ENCODE measurements at regions not wholly inside any gene's neighbourhood (a gene's known extent, or its start where the extent isn't known, plus 50 kb on each side); places are given as distances from the start of the nearest gene placed in this dataset.
"Not testable (repeated sequence)": the region's sequence is repeated elsewhere in the genome, so short reads cannot be mapped to it uniquely, and the experiment has no call there.

DNA sequence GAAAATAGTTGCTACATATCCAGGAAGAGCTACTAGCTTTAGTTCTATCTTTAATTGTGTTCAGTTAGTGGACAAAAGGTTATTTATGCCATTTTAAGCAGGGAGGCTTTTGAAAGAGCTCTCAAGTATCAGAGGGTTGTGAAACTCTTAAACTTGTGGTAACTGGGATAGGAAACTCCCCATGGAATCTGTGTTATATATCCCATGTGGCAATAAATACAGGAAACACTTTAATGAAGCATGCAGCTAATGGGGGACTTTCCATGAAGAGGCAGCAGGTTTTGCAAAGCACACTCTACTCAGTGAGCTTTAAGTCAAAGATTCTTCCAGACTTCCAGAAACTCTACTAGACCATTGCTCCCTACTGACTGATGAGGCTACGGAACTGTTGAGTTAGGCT lies 805.0 kb upstream of the C9orf72 start:
- DNase-seq: no peak

DNA sequence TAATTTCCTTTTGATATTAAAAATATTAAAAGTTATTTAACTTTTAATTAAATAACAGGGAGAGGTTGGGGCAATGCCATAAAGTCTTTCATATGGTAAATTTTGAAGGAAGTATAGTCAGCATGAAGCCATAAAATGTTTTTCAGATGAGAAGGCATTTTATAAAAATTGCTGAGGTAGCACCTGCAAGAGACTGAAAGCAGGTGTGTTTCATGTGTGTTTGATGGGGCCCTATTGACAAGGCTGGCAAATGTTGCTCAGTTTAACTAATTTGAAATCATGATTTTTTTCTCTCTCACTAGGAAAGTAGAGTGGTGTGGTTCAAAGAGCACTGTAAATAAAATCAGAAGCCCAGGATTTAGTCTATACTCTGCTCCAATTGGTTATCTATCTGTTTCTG lies 805.8 kb upstream of the C9orf72 start:
- DNase-seq: no peak

GRCh38 chr9:28389411-28389810 lies 816.1 kb upstream of the C9orf72 start:
- DNase-seq: no peak

GRCh38 chr9:28394774-28395173 lies 821.5 kb upstream of the C9orf72 start:
- DNase-seq: no peak

DNA sequence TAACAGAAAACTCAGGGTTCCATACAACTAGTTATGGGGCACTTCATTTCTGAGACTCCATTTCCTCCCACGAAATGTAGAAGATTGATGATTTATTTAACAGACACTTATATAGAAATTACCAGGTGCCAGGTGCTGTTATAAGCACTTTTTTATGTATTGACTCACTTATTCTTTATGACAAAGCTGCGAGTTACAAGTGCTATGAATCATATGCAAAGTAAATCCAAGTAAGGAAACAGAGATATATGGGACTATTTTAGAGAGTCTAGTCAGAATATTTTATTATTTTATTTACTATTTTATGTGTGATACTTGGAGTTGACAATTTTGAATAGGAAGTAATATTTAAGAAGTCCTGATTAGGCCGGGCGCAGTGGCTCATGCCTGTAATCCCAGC lies 822.8 kb upstream of the C9orf72 start:
- DNase-seq: no peak

DNA sequence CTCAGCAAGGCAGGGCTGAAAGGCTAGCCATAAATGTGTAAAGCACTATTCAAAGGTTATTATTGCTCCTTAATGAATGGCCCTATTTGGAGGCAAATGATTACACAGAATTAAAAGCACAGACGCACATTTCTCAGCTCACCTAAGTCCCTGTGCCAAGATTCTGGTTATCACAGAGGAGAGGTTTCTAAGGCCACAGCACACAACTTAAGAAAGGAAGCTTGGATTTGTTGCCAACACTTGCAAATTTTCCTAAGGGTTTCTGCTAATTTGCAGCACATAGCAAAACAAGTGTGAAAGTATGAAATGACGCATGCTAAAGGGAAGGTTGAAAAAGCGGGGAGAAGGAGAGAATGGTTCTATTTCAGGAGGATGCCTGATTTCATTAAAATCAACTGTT lies 834.1 kb upstream of the C9orf72 start:
- no peak for DNase-seq

DNA sequence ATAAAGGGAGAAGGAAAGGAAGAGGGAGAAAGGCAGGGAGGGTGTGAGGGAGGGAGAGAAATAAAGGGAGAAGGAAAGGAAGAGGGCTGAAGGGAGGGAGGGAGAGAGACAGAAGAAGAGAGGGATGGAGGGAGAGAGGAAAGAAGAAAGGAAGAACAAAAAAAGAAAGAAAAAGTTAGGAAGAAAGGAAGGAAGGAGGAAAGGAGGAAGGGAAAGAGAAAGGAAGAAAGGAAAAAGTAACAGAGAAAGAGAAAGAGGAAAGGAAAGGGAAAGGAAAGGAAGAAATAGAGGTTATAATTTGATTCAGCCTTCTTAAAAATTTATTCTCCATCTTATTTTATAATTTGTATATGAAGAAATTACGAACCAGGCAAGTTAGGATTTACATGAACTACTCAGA lies 836.6 kb upstream of the C9orf72 start:
- no peak for DNase-seq

GRCh38 chr9:28410411-28410810 lies 837.1 kb upstream of the C9orf72 start:
- DNase-seq: no peak

GRCh38 chr9:28413471-28413870 lies 840.2 kb upstream of the C9orf72 start:
- DNase-seq: no peak

- DNase-seq: no peak
Measured at GRCh38 chr9:28423255-28423654, 850.0 kb upstream of the C9orf72 start.

DNA sequence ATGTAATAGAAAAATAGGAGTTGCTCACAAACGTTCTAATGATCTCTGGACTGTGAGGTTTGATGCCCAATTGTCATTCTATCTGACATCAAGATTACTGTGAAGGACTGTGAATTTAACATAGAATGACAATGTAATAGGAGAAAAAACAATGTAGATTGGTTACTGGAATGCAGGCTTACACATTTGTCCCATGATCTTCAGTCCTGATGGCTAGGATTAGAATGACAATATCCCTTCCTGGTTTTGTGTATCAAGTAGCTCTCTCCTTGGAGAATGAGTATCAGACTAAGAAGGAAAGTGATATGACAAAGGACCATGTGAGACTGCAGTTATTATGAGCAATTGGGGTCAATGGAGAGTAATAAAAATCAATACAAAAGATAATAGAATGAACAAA lies 862.2 kb upstream of the C9orf72 start:
- DNase-seq: no peak

DNA sequence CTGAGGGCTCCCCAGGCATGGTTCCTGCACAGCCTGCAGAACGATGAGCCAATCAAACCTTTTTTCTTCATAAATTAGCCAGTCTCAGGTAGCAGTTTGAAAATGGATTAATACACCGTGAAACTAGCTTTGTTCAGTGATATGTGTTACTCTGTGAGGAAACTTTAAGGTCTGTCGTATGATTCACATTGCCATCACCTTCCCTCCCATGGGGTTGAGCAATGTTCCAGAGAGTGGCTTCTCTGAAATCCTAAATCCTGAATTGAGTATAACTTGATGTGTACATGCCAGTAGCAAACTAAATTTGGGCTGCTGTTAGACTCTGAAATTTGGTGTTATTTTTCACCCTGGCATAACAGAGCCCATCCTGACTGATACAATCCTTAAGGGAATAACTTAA lies 866.4 kb upstream of the C9orf72 start:
- DNase-seq: no peak

DNA sequence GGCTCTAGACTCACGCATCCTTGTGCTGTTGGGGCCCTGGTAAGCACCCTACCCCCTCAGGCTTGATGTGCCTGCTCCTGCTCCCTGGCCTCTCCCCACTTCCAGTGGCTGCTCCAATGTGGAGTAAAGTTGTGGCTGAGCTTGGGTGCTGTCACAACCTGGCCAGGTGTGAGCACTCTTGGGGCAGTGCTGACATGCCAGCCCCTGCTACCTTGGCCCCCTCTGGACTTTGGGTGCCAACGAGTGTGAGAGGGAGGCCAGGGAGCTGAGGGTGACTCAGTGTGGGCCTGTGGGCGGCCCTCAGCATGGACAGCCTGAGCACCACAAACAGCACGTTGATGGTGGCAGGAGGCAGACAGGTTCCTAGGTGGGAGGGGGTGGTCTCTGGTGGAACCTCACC lies 870.2 kb upstream of the C9orf72 start:
- DNase-seq: no peak

DNA sequence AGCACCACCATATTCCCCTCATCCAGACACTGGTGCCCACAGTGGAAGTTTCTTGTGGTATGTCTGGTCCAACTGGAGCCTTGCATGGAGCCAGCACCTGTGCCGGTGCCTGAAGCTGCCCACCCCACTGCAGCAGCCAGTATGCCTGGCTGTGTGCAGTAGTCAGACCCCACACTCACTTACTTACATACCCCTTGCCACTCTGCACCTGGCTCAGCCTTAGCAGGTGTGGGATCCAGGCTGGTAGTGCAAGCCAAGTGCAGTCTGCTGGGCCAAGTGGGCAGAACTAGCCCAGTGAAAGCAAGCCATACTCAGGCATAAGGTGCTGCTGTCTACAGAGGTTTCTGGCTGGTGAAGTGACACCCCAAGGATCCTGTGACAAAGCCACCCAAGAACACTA lies 871.4 kb upstream of the C9orf72 start:
- no peak for DNase-seq

DNA sequence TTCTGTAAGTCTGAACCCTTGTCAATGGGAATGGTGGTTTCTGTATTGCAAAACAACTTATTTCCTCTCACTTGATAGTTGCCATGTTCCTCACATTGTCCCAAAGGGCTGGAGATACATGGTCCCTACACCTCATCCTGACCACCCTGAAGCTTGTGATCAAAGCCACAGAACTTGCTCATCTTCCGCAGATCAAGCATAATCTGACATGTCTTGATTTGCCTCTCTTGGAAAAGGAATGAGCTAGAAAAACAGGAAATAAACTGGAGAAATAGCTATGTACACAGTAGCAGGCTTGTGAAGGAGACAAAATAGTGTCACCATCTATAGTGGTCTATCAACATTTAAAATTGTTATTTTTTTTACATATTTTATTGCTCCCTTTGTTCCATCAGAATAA lies 871.9 kb upstream of the C9orf72 start:
- DNase-seq: no peak

DNA sequence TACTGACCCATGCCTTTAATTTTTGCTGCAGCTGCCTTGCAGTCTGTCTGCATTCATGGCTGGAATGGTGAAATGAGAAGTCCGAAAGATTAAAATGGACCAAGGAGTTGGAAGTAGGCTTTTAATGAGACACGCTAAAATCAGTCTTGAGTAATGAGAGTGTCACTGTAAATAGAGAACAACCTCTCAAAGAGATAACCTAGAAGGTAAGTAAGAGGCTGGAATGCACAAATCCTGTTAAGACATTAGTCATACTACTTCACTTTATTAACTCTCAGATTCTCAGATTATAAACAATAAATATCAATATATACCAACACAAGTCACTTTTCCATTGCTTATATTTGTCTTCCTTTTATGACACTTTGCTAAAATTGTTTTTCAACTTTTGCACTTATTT lies 880.6 kb upstream of the C9orf72 start:
- no peak for DNase-seq

DNA sequence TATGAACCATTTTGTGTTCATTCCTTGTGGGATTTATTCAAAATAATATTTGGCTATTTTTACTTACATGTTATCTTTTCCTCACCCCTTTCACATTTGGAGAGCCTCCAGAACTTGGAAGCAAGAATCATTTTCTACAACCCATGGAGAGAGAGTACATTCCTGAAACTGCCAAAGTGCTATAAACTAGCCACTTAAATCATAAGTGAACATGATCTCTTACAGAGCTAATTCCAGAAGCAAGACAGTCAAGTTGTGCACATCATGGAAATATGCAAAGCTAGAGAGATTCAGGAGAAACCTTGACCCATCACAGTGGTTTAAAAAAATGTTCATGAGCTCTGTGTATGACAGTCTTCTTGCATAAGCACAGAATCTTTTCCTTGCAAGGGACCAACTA lies 883.6 kb upstream of the C9orf72 start:
- DNase-seq: no peak

DNA sequence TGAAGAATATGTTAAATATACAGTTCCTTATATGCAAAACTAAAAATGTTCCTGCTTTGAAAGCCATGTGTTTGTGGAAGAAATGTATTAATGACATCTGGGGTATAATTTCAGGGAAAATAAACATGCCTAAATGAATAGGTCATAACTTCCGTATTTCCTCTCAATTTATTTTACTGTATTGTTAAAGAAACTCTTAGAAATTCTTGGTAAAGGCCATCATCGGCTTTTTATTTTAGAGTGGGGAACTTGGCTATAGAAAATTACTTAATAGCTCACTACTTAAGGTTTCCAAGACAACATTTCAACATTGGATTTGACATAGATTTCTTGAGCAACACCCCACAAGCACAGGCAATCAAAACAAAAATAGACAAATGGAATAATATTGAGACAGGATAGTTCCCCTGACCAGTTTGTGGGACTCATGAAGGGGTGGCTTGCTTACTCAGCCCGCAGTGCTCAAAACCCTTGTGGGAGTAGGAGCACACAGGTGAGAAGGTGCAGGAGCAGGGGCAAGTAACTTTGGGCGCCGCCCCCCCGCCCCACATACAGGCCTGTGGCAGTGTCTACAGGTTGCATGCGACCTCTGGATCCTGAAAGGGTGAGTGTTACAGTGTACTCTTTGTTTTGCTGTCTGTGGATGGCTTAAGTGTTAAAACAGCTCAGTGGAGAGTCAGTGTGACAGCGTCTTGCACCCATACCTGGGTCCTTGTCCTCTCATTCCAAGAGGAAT lies 891.4 kb upstream of the C9orf72 start:
- DNase-seq: no peak

DNA sequence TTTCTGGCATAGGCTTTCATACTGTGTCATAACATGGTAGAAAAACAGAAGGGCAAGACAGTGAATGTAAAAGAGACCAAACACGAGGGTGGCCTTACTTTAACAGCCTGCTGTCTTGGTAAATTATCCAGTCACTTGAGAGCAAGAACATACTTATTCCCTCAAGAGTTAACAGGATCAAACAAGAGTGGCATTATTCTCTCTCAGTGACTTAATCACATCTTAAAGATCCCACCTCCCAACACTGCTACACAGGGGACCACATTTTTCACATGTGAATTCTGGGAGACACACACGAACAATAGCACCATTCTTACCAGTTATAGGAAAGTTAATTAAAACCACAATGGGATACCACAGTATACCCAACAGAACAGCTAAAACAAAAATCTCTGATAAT lies 898.0 kb upstream of the C9orf72 start:
- no peak for DNase-seq

DNA sequence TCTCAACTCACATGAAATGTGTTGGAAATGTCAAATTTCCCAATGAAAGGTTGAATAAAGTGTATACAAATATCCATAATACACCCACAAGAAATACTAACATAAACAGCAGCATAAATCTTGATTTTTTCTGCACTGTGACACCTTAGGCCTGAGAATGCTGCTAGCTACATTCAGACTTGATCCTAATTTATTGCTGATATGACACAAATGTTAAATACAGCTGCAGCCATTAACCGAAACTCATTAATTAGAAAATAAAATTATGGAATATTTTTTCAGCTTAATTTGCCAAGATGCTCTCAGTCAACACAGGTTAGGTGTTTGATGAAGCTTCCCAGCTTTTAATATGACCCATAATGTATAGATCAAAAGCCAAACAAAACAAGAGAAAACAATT lies 914.3 kb upstream of the C9orf72 start:
- no peak for DNase-seq

- DNase-seq: no peak
Measured at GRCh38 chr9:28491121-28491520, 917.8 kb upstream of the C9orf72 start.

DNA sequence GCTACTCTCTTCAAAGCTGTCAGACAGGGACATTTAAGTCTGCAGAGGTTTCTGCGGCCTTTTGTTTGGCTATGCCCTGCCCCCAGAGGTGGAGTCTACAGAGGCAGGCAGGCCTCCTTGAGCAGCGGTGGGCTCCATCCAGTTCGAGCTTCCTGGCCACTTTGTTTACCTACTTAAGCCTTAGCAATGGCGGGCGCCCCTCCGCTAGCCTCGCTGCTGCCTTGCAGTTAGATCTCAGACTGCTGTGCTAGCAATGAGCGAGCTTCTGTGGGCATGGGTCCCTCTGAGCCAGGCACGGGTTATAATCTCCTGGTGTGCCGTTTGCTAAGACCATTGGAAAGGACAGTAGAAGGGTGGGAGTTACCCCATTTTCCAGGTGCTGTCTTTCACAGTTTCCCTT lies 924.9 kb upstream of the C9orf72 start:
- not testable (repeated sequence) for DNase-seq

GRCh38 chr9:28502189-28502588 lies 928.9 kb upstream of the C9orf72 start:
- no peak for DNase-seq

GRCh38 chr9:28502741-28503140 lies 929.5 kb upstream of the C9orf72 start:
- DNase-seq: peak; percentile 11

DNA sequence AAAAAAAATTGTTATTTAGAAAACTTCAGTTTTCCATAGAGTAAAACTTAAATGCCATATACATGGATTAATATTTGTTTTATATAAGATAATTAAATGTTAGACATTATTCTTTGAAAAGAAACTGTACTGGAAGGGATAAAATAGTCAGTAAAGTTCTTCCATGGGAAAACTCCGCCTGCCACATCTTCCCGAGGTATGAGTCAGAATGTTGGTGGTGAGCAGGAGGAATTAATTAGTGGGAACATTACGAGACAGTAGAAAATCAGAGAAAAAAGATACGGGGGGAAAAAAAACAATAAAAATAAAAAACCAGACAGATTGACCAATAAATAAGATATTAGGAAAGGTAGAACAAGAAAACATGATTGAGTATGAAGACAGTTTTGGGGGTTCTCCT lies 930.3 kb upstream of the C9orf72 start:
- no peak for DNase-seq

- DNase-seq: no peak
Measured at GRCh38 chr9:28518439-28518838, 945.2 kb upstream of the C9orf72 start.
